NCI-H226 (cell line): ENCODE measurements at regions not wholly inside any gene's neighbourhood (a gene's known extent, or its start where the extent isn't known, plus 50 kb on each side); places are given as distances from the start of the nearest gene placed in this dataset.

Experiments used
- DNase-seq: peaks from one replicate; pipeline ENCODE4 v3.0.0-alpha.2; 2015

GRCh38 chr19:30672926-30673325 lies 300.7 kb downstream of the ZNF536 start:
- no peak for DNase-seq

- DNase-seq: no peak
These were observed 299.5 kb downstream of the ZNF536 start for GRCh38 chr19:30671622-30672051.

DNA sequence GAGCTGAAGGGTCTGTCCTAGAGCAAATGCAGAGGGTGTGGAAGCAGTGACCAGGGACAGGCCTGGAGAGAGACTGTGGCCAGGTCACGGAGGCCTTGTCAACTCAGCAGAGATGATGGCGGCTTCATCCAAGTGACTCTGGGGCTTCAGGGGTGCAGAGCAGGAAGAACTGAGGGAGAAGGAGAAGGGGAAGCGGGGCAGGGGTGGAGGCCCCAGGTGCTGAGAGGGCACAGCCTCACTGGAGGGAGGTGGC lies 299.1 kb downstream of the ZNF536 start:
- no peak for DNase-seq

- no peak for DNase-seq
These were observed 298.6 kb downstream of the ZNF536 start for GRCh38 chr19:30670562-30671366.

- no peak for DNase-seq
These were observed 297.8 kb downstream of the ZNF536 start for GRCh38 chr19:30670011-30670329.

- no peak for DNase-seq
These were observed 297.3 kb downstream of the ZNF536 start for GRCh38 chr19:30669329-30670010.

GRCh38 chr19:30668521-30669155 lies 296.5 kb downstream of the ZNF536 start:
- no peak for DNase-seq

DNA sequence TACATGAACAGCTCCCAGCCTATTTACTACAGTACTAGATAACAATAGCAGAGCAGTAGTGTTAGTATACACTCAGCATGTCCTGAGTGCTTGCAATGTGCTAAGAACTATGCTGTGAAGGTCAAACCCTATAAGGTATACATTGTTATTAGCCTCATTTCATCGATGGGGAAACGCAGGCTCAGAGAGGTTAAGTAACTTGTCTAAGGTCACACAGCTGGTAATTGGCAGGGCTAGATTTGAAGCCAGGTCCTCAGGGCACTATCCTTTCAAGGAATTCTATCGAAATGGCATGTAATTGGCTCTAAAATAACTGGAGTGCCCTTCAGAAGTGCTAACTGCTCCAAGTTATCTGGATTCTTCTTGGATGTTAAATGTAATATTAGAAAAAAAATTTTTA lies 295.6 kb downstream of the ZNF536 start:
- DNase-seq: no peak

- no peak for DNase-seq
These were observed 295.0 kb downstream of the ZNF536 start for GRCh38 chr19:30667227-30667626.

- no peak for DNase-seq
These were observed 294.2 kb downstream of the ZNF536 start for GRCh38 chr19:30666301-30666803.

DNA sequence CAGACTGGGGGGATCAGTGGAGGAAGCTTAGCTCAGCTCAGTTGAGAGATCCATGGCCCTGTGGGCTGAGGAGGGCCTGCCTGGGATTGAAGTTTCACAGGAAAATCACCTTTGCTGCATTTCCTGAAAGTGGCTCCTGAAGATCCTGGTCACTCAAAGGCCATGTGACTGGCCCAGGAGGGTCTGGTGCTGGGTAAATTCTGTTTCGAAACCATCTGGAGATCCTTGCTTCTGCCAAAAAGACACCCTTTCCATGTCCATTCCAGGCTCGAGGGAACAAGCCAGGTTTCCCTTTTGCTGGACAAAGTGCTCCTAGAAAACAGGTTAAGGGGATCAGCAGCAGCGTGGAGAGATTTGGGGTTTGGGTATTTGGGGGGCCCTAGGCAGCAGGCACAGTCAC lies 293.3 kb downstream of the ZNF536 start:
- no peak for DNase-seq

DNA sequence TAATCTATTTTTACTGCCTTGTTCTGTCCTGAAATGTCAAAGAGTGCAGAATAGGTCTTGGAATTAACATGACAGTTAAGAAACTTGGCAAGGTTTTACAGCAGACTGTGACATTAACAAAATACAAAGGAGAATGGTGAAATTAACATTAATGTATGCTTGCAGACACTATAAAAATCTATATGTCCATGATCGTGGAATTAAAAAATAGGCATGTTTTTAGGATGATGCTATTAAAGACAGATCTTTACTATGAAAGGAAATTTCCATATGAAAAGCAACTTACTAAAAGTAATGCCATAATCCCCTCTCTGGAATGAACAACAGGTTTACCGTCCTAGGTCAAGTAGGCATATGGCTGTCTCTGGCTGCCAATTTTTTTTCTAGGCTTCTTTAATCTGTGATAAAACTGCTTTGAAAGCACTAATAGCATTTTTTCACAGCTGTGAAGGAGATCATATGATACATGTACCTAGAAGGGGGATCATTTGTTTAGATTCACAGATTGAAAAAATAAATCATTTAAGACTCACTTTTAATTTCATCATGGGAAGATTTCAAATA lies 291.5 kb downstream of the ZNF536 start:
- no peak for DNase-seq

DNA sequence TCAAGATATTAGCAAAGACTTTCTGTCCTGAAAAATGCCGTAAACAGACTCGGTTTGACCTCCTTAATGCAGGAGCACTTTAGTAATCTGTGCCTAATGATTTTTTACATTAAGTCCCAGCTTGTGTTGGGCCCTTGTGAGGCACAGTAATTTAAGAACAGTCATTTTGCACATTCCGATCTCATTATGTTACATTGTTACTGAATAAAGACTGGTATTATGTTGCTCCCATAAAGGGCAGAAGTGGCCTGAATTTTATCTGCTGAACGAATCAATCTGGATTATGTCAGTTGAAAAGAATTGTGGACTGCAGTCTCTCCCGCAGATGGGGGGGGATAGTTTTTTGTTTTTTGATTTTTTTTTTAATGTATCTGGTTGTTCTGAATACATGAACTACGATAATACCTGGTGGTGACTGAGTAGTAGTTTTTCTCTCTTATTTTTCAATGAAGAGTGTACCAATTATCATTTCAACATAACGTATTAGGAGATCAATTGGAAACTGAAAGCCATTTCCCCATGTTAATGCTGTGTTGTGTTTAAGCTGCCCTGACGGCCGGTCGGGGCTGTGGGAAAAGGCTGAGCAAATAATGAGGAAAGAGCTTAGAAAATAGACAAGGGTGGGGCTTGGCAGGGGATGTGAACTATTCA lies 290.2 kb downstream of the ZNF536 start:
- DNase-seq: no peak

DNA sequence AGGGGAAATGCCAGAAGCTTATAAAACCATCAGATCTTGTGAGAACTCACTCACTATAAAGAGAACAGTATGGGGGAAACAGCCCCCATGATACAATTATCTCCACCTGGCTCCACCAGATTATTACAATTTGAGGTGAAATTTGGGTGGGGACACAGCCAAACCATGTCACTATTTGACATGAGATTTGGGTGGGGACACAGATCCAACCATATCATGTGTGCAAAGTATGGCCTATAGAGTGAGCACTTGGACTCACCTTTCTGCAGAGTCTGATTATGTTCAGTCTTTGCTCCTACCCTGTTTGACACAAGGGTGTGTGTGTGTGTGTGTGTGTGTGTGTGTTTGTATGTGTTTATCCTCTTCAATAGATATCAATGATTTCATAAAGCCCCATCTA lies 287.5 kb downstream of the ZNF536 start:
- DNase-seq: no peak

DNA sequence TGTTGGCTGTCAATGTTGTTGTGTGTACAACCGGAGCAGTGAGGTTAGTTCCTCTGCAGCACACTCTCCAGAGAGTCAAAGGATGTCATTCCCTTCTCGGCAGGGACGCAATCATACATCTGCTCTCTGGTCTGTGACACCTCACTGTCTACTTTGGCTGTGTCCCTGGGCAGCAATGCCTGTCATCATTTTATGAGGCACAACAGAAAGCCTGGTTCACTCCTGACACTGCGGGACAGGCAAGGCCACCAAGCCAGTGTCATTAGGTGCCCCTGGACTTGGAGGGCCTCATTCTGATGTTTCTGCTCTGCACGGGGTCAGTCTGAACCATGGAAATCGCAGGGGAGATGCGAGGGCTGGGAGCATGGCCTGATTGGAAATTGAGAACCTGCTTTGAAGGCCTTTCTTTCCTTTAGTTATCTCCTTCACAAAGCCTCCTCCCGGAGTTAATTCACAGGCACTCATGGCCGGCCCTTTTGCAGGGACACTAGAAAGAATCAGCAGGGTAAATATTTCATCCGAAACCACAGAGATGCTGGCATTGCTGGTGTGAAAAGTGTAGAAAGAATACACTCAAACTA lies 284.4 kb downstream of the ZNF536 start:
- no peak for DNase-seq

- no peak for DNase-seq
These were observed 281.6 kb downstream of the ZNF536 start for GRCh38 chr19:30653646-30654386.

- no peak for DNase-seq
These were observed 280.6 kb downstream of the ZNF536 start for GRCh38 chr19:30652751-30653150.

DNA sequence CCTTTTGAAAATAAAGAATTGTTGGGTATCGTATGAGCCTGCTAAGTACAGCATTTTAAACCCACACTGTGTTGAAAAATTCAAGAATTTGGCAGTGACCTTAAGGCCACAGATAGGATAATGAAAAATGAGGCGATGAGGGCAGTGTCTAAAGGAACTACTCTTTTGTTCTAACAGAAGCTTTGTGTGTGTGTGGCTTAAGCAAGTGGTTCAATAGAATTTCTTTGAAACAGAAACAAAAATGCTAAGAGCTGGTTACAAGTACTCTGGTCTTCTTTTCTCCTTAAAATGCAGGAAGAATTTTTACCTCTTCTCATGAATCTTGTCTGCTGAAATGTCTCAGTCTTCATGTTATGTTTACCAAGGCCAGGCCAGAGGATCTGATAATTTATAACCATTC lies 279.5 kb downstream of the ZNF536 start:
- DNase-seq: no peak

GRCh38 chr19:30651066-30651465 lies 278.9 kb downstream of the ZNF536 start:
- DNase-seq: no peak

- no peak for DNase-seq
These were observed 277.9 kb downstream of the ZNF536 start for GRCh38 chr19:30649934-30650614.
